ENCODE measurements at regions not wholly inside any gene's neighbourhood (a gene's known extent, or its start where the extent isn't known, plus 50 kb on each side); places are given as distances from the start of the nearest gene placed in this dataset.
"Not testable (repeated sequence)": the region's sequence is repeated elsewhere in the genome, so short reads cannot be mapped to it uniquely, and the experiment has no call there.

GRCh38 chr18:77343846-77344510 is 94.3 kb downstream of the GALR1 start:
- WGBS, 2 donors (ENCODE audit: extremely low coverage in 2 of 2, insufficient read length in 2 of 2, insufficient replicate concordance in 1 of 2), result no CpG with 5 or more reads among the region's 14 CpGs
- no peaks in the 10 kb centered on the region for H3K9me3 ChIP-seq (replicated peaks in 1 of 2; ENCODE audit: control insufficient read depth in 2 of 2, insufficient read depth in 1 of 2, low read depth in 1 of 2, low read length in 2 of 2)
- H2BK5ac ChIP-seq (ENCODE audit: low read length), result no peak overlapping the region
- H3K14ac ChIP-seq (ENCODE audit: low read length), result no peak overlapping the region
- peak overlapping the region; percentile 31 for H2BK12ac ChIP-seq (ENCODE audit: low read length)
- no peak overlapping the region for H3K4ac ChIP-seq (ENCODE audit: low read length)
- no peak overlapping the region for H2AFZ ChIP-seq (ENCODE audit: low read length)
- H3K23ac ChIP-seq (ENCODE audit: low read depth, low read length, poor library complexity), result no peak overlapping the region
- H3K79me1 ChIP-seq (ENCODE audit: low read depth, low read length), result peaks cover 5% of the 10 kb centered on the region
- H3K4me1 ChIP-seq (ENCODE audit: control insufficient read depth in 2 of 2, insufficient read depth in 1 of 2, low read depth in 1 of 2, low read length in 2 of 2), result no peaks in the 10 kb centered on the region
- no peak overlapping the region for H3K4me2 ChIP-seq (ENCODE audit: insufficient read depth, low read length, poor library complexity, severe bottlenecking)
- peak overlapping the region; percentile 37 for H3K9ac ChIP-seq (ENCODE audit: low read depth, low read length, poor library complexity)
- H2BK15ac ChIP-seq (ENCODE audit: low read length), result no peak overlapping the region
- peak overlapping the region in 1 of 2 donors; percentile 26 for H3K4me3 ChIP-seq (ENCODE audit: low read length in 2 of 2)
- no peaks in the 10 kb centered on the region for H3K36me3 ChIP-seq (replicated peaks in 1 of 2; ENCODE audit: control insufficient read depth in 2 of 2, insufficient read depth in 2 of 2, low read length in 2 of 2)
- H3K27ac ChIP-seq (replicated peaks; ENCODE audit: low read length), result no peak overlapping the region
- no peak overlapping the region for H4K8ac ChIP-seq (ENCODE audit: low read depth, low read length)
- peak overlapping the region; percentile 42 for H3K18ac ChIP-seq (ENCODE audit: low read length)
- H3K27me3 ChIP-seq (ENCODE audit: control insufficient read depth in 3 of 3, insufficient read depth in 3 of 3, low read depth in 1 of 3, low read length in 3 of 3), result no peaks in the 10 kb centered on the region
- DNase-seq (ENCODE audit: low spot score), result no peak
- H2BK120ac ChIP-seq (ENCODE audit: low read depth, low read length), result no peak overlapping the region
- H4K91ac ChIP-seq (ENCODE audit: low read depth, low read length, poor library complexity), result no peak overlapping the region
- H2AK5ac ChIP-seq (ENCODE audit: low read depth, low read length), result no peak overlapping the region

GRCh38 chr18:77344786-77345500 is 95.3 kb downstream of the GALR1 start:
- no CpG with 5 or more reads among the region's 11 CpGs for WGBS, 2 donors (ENCODE audit: extremely low coverage in 2 of 2, insufficient read length in 2 of 2, insufficient replicate concordance in 1 of 2)
- H2BK15ac ChIP-seq (ENCODE audit: low read length), result no peak overlapping the region
- no peaks in the 10 kb centered on the region for H3K4me1 ChIP-seq (ENCODE audit: control insufficient read depth in 2 of 2, insufficient read depth in 1 of 2, low read depth in 1 of 2, low read length in 2 of 2)
- H3K4me3 ChIP-seq (ENCODE audit: low read length in 2 of 2), result no peak overlapping the region
- H3K9me3 ChIP-seq (replicated peaks in 1 of 2; ENCODE audit: control insufficient read depth in 2 of 2, insufficient read depth in 1 of 2, low read depth in 1 of 2, low read length in 2 of 2), result no peaks in the 10 kb centered on the region
- H3K9ac ChIP-seq (ENCODE audit: low read depth, low read length, poor library complexity), result no peak overlapping the region
- no peak overlapping the region for H4K8ac ChIP-seq (ENCODE audit: low read depth, low read length)
- H3K27me3 ChIP-seq (ENCODE audit: control insufficient read depth in 3 of 3, insufficient read depth in 3 of 3, low read depth in 1 of 3, low read length in 3 of 3), result no peaks in the 10 kb centered on the region
- no peak overlapping the region for H2BK120ac ChIP-seq (ENCODE audit: low read depth, low read length)
- no peak overlapping the region for H3K4me2 ChIP-seq (ENCODE audit: insufficient read depth, low read length, poor library complexity, severe bottlenecking)
- no peak overlapping the region for H3K18ac ChIP-seq (ENCODE audit: low read length)
- H2BK5ac ChIP-seq (ENCODE audit: low read length), result no peak overlapping the region
- H3K36me3 ChIP-seq (replicated peaks in 1 of 2; ENCODE audit: control insufficient read depth in 2 of 2, insufficient read depth in 2 of 2, low read length in 2 of 2), result no peaks in the 10 kb centered on the region
- no peak overlapping the region for H3K4ac ChIP-seq (ENCODE audit: low read length)
- H3K27ac ChIP-seq (replicated peaks; ENCODE audit: low read length), result no peak overlapping the region
- no peak overlapping the region for H4K91ac ChIP-seq (ENCODE audit: low read depth, low read length, poor library complexity)
- no peak overlapping the region for H2AK5ac ChIP-seq (ENCODE audit: low read depth, low read length)
- no peak overlapping the region for H2AFZ ChIP-seq (ENCODE audit: low read length)
- no peak overlapping the region for H3K23ac ChIP-seq (ENCODE audit: low read depth, low read length, poor library complexity)
- H3K14ac ChIP-seq (ENCODE audit: low read length), result no peak overlapping the region
- DNase-seq (ENCODE audit: low spot score), result no peak
- no peak overlapping the region for H2BK12ac ChIP-seq (ENCODE audit: low read length)
- peaks cover 5% of the 10 kb centered on the region for H3K79me1 ChIP-seq (ENCODE audit: low read depth, low read length)

- Histone ChIP-seq H3K23ac (ENCODE audit: low read depth, low read length, poor library complexity) (no peak overlapping the region), H2BK12ac (ENCODE audit: low read length) (no peak overlapping the region), H3K18ac (ENCODE audit: low read length) (no peak overlapping the region), H3K4me1 (ENCODE audit: control insufficient read depth in 2 of 2, insufficient read depth in 1 of 2, low read depth in 1 of 2, low read length in 2 of 2) (no peaks in the 10 kb centered on the region), H4K8ac (ENCODE audit: low read depth, low read length) (no peak overlapping the region), H3K36me3 (replicated peaks in 1 of 2; ENCODE audit: control insufficient read depth in 2 of 2, insufficient read depth in 2 of 2, low read length in 2 of 2) (no peaks in the 10 kb centered on the region), H2BK5ac (ENCODE audit: low read length) (no peak overlapping the region), H2BK120ac (ENCODE audit: low read depth, low read length) (no peak overlapping the region), H3K9ac (ENCODE audit: low read depth, low read length, poor library complexity) (no peak overlapping the region), H3K79me1 (ENCODE audit: low read depth, low read length) (peaks cover 5% of the 10 kb centered on the region), H2AK5ac (ENCODE audit: low read depth, low read length) (no peak overlapping the region), H4K91ac (ENCODE audit: low read depth, low read length, poor library complexity) (no peak overlapping the region), H2BK15ac (ENCODE audit: low read length) (no peak overlapping the region), H3K27ac (replicated peaks; ENCODE audit: low read length) (no peak overlapping the region), H3K9me3 (replicated peaks in 1 of 2; ENCODE audit: control insufficient read depth in 2 of 2, insufficient read depth in 1 of 2, low read depth in 1 of 2, low read length in 2 of 2) (no peaks in the 10 kb centered on the region), H3K14ac (ENCODE audit: low read length) (no peak overlapping the region), H3K4me2 (ENCODE audit: insufficient read depth, low read length, poor library complexity, severe bottlenecking) (no peak overlapping the region), H3K4ac (ENCODE audit: low read length) (no peak overlapping the region), H3K4me3 (ENCODE audit: low read length in 2 of 2) (no peak overlapping the region), H2AFZ (ENCODE audit: low read length) (no peak overlapping the region), H3K27me3 (ENCODE audit: control insufficient read depth in 3 of 3, insufficient read depth in 3 of 3, low read depth in 1 of 3, low read length in 3 of 3) (no peaks in the 10 kb centered on the region)
- no peak for DNase-seq (ENCODE audit: low spot score)
- no CpG with 5 or more reads among the region's 2 CpGs for WGBS, 2 donors (ENCODE audit: extremely low coverage in 2 of 2, insufficient read length in 2 of 2, insufficient replicate concordance in 1 of 2)
These were observed 96.7 kb downstream of the GALR1 start for GRCh38 chr18:77346208-77346810.

- no CpG with 5 or more reads among the region's 3 CpGs for WGBS, 2 donors (ENCODE audit: extremely low coverage in 2 of 2, insufficient read length in 2 of 2, insufficient replicate concordance in 1 of 2)
- not testable (repeated sequence) for H3K9me3 ChIP-seq (replicated peaks in 1 of 2; ENCODE audit: control insufficient read depth in 2 of 2, insufficient read depth in 1 of 2, low read depth in 1 of 2, low read length in 2 of 2); DNase-seq (ENCODE audit: low spot score); H2BK12ac ChIP-seq (ENCODE audit: low read length); H3K27ac ChIP-seq (replicated peaks; ENCODE audit: low read length); H3K4me2 ChIP-seq (ENCODE audit: insufficient read depth, low read length, poor library complexity, severe bottlenecking); H3K14ac ChIP-seq (ENCODE audit: low read length); H2BK120ac ChIP-seq (ENCODE audit: low read depth, low read length); H3K4me1 ChIP-seq (ENCODE audit: control insufficient read depth in 2 of 2, insufficient read depth in 1 of 2, low read depth in 1 of 2, low read length in 2 of 2); H3K18ac ChIP-seq (ENCODE audit: low read length); H3K23ac ChIP-seq (ENCODE audit: low read depth, low read length, poor library complexity); H3K79me1 ChIP-seq (ENCODE audit: low read depth, low read length); H2AFZ ChIP-seq (ENCODE audit: low read length); H3K36me3 ChIP-seq (replicated peaks in 1 of 2; ENCODE audit: control insufficient read depth in 2 of 2, insufficient read depth in 2 of 2, low read length in 2 of 2); H2BK5ac ChIP-seq (ENCODE audit: low read length); H3K27me3 ChIP-seq (ENCODE audit: control insufficient read depth in 3 of 3, insufficient read depth in 3 of 3, low read depth in 1 of 3, low read length in 3 of 3); H2AK5ac ChIP-seq (ENCODE audit: low read depth, low read length); H3K4me3 ChIP-seq (ENCODE audit: low read length in 2 of 2); H3K9ac ChIP-seq (ENCODE audit: low read depth, low read length, poor library complexity); H4K8ac ChIP-seq (ENCODE audit: low read depth, low read length); H3K4ac ChIP-seq (ENCODE audit: low read length); H4K91ac ChIP-seq (ENCODE audit: low read depth, low read length, poor library complexity); H2BK15ac ChIP-seq (ENCODE audit: low read length)
These were observed 103.7 kb downstream of the GALR1 start for GRCh38 chr18:77353349-77353748.

All from neuronal stem cell (in vitro differentiated cells).